ENCODE measurements at regions not wholly inside any gene's neighbourhood (a gene's known extent, or its start where the extent isn't known, plus 50 kb on each side); places are given as distances from the start of the nearest gene placed in this dataset.

GRCh38 chr6:87946669-87947068 is 101.0 kb upstream of the SPACA1 start:
- ATAC-seq (ENCODE audit: insufficient read depth, low read depth): no peak
- H3K36me3 ChIP-seq (ENCODE audit: insufficient read depth, low read length): no peaks in the 10 kb centered on the region
- peaks cover 5% of the 10 kb centered on the region for H3K27me3 ChIP-seq (ENCODE audit: insufficient read depth, low read length, poor library complexity)
- H3K4me3 ChIP-seq (ENCODE audit: low read depth in 1 of 2, low read length in 2 of 2): no peak overlapping the region
- no peaks in the 10 kb centered on the region for H3K79me2 ChIP-seq (ENCODE audit: insufficient read depth, low read length)
- no peak for DNase-seq
- no peak overlapping the region for H3K27ac ChIP-seq (ENCODE audit: low read length)
- TF ChIP-seq EZH2 (IDR thresholded peaks at IDR 0.05; ENCODE audit: borderline replicate concordance, low read depth, low read length, severe bottlenecking): no peak
- TF ChIP-seq, protein P1, sequence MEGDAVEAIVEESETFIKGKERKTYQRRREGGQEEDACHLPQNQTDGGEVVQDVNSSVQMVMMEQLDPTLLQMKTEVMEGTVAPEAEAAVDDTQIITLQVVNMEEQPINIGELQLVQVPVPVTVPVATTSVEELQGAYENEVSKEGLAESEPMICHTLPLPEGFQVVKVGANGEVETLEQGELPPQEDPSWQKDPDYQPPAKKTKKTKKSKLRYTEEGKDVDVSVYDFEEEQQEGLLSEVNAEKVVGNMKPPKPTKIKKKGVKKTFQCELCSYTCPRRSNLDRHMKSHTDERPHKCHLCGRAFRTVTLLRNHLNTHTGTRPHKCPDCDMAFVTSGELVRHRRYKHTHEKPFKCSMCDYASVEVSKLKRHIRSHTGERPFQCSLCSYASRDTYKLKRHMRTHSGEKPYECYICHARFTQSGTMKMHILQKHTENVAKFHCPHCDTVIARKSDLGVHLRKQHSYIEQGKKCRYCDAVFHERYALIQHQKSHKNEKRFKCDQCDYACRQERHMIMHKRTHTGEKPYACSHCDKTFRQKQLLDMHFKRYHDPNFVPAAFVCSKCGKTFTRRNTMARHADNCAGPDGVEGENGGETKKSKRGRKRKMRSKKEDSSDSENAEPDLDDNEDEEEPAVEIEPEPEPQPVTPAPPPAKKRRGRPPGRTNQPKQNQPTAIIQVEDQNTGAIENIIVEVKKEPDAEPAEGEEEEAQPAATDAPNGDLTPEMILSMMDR (IDR thresholded peaks at IDR 0.05; ENCODE audit: borderline replicate concordance, extremely low read depth, low read length, poor library complexity, severe bottlenecking): no peak
- H2AFZ ChIP-seq (ENCODE audit: low read depth, low read length): no peak overlapping the region
- H4K20me1 ChIP-seq (ENCODE audit: insufficient read depth, low read length): no peaks in the 10 kb centered on the region
- H3K4me2 ChIP-seq (ENCODE audit: insufficient read depth, low read length): no peak overlapping the region
- no peaks in the 10 kb centered on the region for H3K4me1 ChIP-seq (ENCODE audit: insufficient read depth, low read length)
- no peaks in the 10 kb centered on the region for H3K9me3 ChIP-seq (ENCODE audit: insufficient read depth, low read length, severe bottlenecking)
- no peak overlapping the region for H3K9ac ChIP-seq (ENCODE audit: low read depth, low read length)

GRCh38 chr6:87945966-87946365 is 101.7 kb upstream of the SPACA1 start:
- Histone ChIP-seq H3K27ac (ENCODE audit: low read length) (no peak overlapping the region), H3K9ac (ENCODE audit: low read depth, low read length) (no peak overlapping the region), H3K79me2 (ENCODE audit: insufficient read depth, low read length) (no peaks in the 10 kb centered on the region), H3K36me3 (ENCODE audit: insufficient read depth, low read length) (no peaks in the 10 kb centered on the region), H2AFZ (ENCODE audit: low read depth, low read length) (no peak overlapping the region), H3K9me3 (ENCODE audit: insufficient read depth, low read length, severe bottlenecking) (no peaks in the 10 kb centered on the region), H3K4me2 (ENCODE audit: insufficient read depth, low read length) (no peak overlapping the region), H4K20me1 (ENCODE audit: insufficient read depth, low read length) (no peaks in the 10 kb centered on the region), H3K27me3 (ENCODE audit: insufficient read depth, low read length, poor library complexity) (peaks cover 5% of the 10 kb centered on the region), H3K4me1 (ENCODE audit: insufficient read depth, low read length) (no peaks in the 10 kb centered on the region), H3K4me3 (ENCODE audit: low read depth in 1 of 2, low read length in 2 of 2) (no peak overlapping the region)
- no peak for DNase-seq
- ATAC-seq (ENCODE audit: insufficient read depth, low read depth): no peak
- TF ChIP-seq, protein P1 (IDR thresholded peaks at IDR 0.05; ENCODE audit: borderline replicate concordance, extremely low read depth, low read length, poor library complexity, severe bottlenecking): no peak
- no peak for TF ChIP-seq EZH2 (IDR thresholded peaks at IDR 0.05; ENCODE audit: borderline replicate concordance, low read depth, low read length, severe bottlenecking)

GRCh38 chr6:87945181-87945580 is 102.5 kb upstream of the SPACA1 start:
- no peaks in the 10 kb centered on the region for H3K79me2 ChIP-seq (ENCODE audit: insufficient read depth, low read length)
- no peak overlapping the region for H3K4me3 ChIP-seq (ENCODE audit: low read depth in 1 of 2, low read length in 2 of 2)
- no peak for DNase-seq
- no peaks in the 10 kb centered on the region for H3K9me3 ChIP-seq (ENCODE audit: insufficient read depth, low read length, severe bottlenecking)
- TF ChIP-seq EZH2 (IDR thresholded peaks at IDR 0.05; ENCODE audit: borderline replicate concordance, low read depth, low read length, severe bottlenecking): no peak
- TF ChIP-seq, protein P1 (IDR thresholded peaks at IDR 0.05; ENCODE audit: borderline replicate concordance, extremely low read depth, low read length, poor library complexity, severe bottlenecking): no peak
- H3K36me3 ChIP-seq (ENCODE audit: insufficient read depth, low read length): no peaks in the 10 kb centered on the region
- no peaks in the 10 kb centered on the region for H3K4me1 ChIP-seq (ENCODE audit: insufficient read depth, low read length)
- H3K27me3 ChIP-seq (ENCODE audit: insufficient read depth, low read length, poor library complexity): peaks cover 5% of the 10 kb centered on the region
- no peak overlapping the region for H3K27ac ChIP-seq (ENCODE audit: low read length)
- no peak overlapping the region for H3K4me2 ChIP-seq (ENCODE audit: insufficient read depth, low read length)
- no peaks in the 10 kb centered on the region for H4K20me1 ChIP-seq (ENCODE audit: insufficient read depth, low read length)
- ATAC-seq (ENCODE audit: insufficient read depth, low read depth): no peak
- no peak overlapping the region for H3K9ac ChIP-seq (ENCODE audit: low read depth, low read length)
- H2AFZ ChIP-seq (ENCODE audit: low read depth, low read length): no peak overlapping the region

- no peak overlapping the region for H3K4me2 ChIP-seq (ENCODE audit: insufficient read depth, low read length)
- no peaks in the 10 kb centered on the region for H3K79me2 ChIP-seq (ENCODE audit: insufficient read depth, low read length)
- no peak for ATAC-seq (ENCODE audit: insufficient read depth, low read depth)
- H3K9me3 ChIP-seq (ENCODE audit: insufficient read depth, low read length, severe bottlenecking): no peaks in the 10 kb centered on the region
- no peaks in the 10 kb centered on the region for H3K36me3 ChIP-seq (ENCODE audit: insufficient read depth, low read length)
- H3K27me3 ChIP-seq (ENCODE audit: insufficient read depth, low read length, poor library complexity): peaks cover 8% of the 10 kb centered on the region
- TF ChIP-seq EZH2 (IDR thresholded peaks at IDR 0.05; ENCODE audit: borderline replicate concordance, low read depth, low read length, severe bottlenecking): no peak
- TF ChIP-seq, protein P1 (IDR thresholded peaks at IDR 0.05; ENCODE audit: borderline replicate concordance, extremely low read depth, low read length, poor library complexity, severe bottlenecking): no peak
- H3K9ac ChIP-seq (ENCODE audit: low read depth, low read length): no peak overlapping the region
- no peaks in the 10 kb centered on the region for H3K4me1 ChIP-seq (ENCODE audit: insufficient read depth, low read length)
- H3K27ac ChIP-seq (ENCODE audit: low read length): no peak overlapping the region
- DNase-seq: no peak
- no peak overlapping the region for H2AFZ ChIP-seq (ENCODE audit: low read depth, low read length)
- no peaks in the 10 kb centered on the region for H4K20me1 ChIP-seq (ENCODE audit: insufficient read depth, low read length)
- no peak overlapping the region for H3K4me3 ChIP-seq (ENCODE audit: low read depth in 1 of 2, low read length in 2 of 2)
Observed at GRCh38 chr6:87944541-87944954, 103.1 kb upstream of the SPACA1 start.

Measured in DND-41 (cell line).